HCT116 (cell line): ENCODE measurements at regions not wholly inside any gene's neighbourhood (a gene's known extent, or its start where the extent isn't known, plus 50 kb on each side); places are given as distances from the start of the nearest gene placed in this dataset.

Source experiments
- ATAC-seq: fragments of 200-7000 bp; cut with Tn5 transposase; 2 replicates; pipeline ENCODE4 v1.9.1; 2020; ENCODE audit warnings: mild to moderate bottlenecking, moderate library complexity
- BruUV-seq: library from RNA; stranded (reverse); fragments of 400-500 nt; replicated peaks from 2 replicates; lab custom pipeline; 2021; lab: Mats Ljungman, UMichigan
- CTCF ChIA-PET: fragments of 300-600 bp; sonication (Branson Sonifier 250); formaldehyde crosslinking; loops from one replicate; lab custom pipeline; 2021; ENCODE audit warnings: antibody characterized with exemption; lab: Charles Lee
- POLR2A ChIA-PET: fragments of 300-600, 350-600 bp; sonication (Branson Sonifier 250); formaldehyde crosslinking; loops from one replicate; lab custom pipeline; 2021; ENCODE audit warnings: antibody characterized with exemption; lab: Charles Lee
- RAD21 ChIA-PET, 2 experiments: fragments of 300-600 bp; sonication (Branson Sonifier 250); formaldehyde crosslinking; loops; one replicate each; lab custom pipeline; 2023; ENCODE audit warnings: low total read pairs in 2 of 2; ENCODE audit not compliant: uncharacterized antibody in 2 of 2, unreplicated experiment in 2 of 2, low non-redundant PET in 1 of 2; lab: Charles Lee
- DNase-seq: peaks from one replicate; pipeline ENCODE4 v3.0.0-alpha.2; 2010; ENCODE audit warnings: low read depth, low spot score
- H2AFZ ChIP-seq: fragments of 200-600 bp; shearing (Covaris generic), sonication (generic); 2 replicates; pipeline ENCODE4 v1.6.1; 2017; ENCODE audit warnings: low read depth, mixed run types, mixed read lengths, antibody characterized with exemption, low read length; ENCODE audit not compliant: poor library complexity, severe bottlenecking
- H3K27ac ChIP-seq: 2 replicates; pipeline ENCODE4 v1.5.1; 2012; ENCODE audit warnings: low read depth, low read length
- H3K27me3 ChIP-seq: fragments of 200-600 bp; sonication (generic); 2 replicates; pipeline ENCODE4 v1.6.1; 2016; ENCODE audit warnings: mixed run types, low read length, mixed read lengths; ENCODE audit not compliant: insufficient read depth
- H3K36me3 ChIP-seq, 2 experiments: fragments of 200-500 bp in 1 of 2; fragments of 200-600 bp in 1 of 2; sonication (Bioruptor generic) in 1 of 2; sonication (generic) in 1 of 2; 2 replicates each; pipeline versions ENCODE4 v1.5.1 to v1.6.1; 2014 to 2016; ENCODE audit warnings: low read length in 2 of 2, inconsistent platforms in 1 of 2, mixed read lengths in 1 of 2, mixed run types in 1 of 2; ENCODE audit not compliant: insufficient read depth in 2 of 2, control insufficient read depth in 1 of 2
- H3K4me1 ChIP-seq, 2 experiments: fragments of 200-600 bp in 1 of 2; sonication (generic) in 1 of 2; 2 replicates each; pipeline versions ENCODE4 v1.5.1 to v1.6.1; 2012 to 2017; ENCODE audit warnings: low read length in 2 of 2, inconsistent platforms in 1 of 2, mild to moderate bottlenecking in 1 of 2, mixed read lengths in 1 of 2, mixed run types in 1 of 2, moderate library complexity in 1 of 2; ENCODE audit not compliant: insufficient read depth in 2 of 2, control insufficient read depth in 1 of 2
- H3K4me2 ChIP-seq: fragments of 200-600 bp; sonication (generic); 2 replicates; pipeline ENCODE4 v1.6.1; 2017; ENCODE audit warnings: mixed run types, low read length, mixed read lengths
- H3K4me3 ChIP-seq, 2 experiments: fragments of 200-600 bp in 1 of 2; sonication (generic) in 1 of 2; replicated peaks in 1 of 2; 2 replicates each; pipeline ENCODE4 v1.5.1; 2011 to 2016; ENCODE audit warnings: low read length in 2 of 2, control low read depth in 1 of 2, low read depth in 1 of 2, mild to moderate bottlenecking in 1 of 2, mixed read lengths in 1 of 2, mixed run types in 1 of 2
- H3K79me2 ChIP-seq: fragments of 200-600 bp; sonication (generic); 2 replicates; pipeline ENCODE4 v1.6.1; 2017; ENCODE audit warnings: mild to moderate bottlenecking, mixed run types, low read length, moderate library complexity, mixed read lengths; ENCODE audit not compliant: insufficient read depth
- H3K9ac ChIP-seq: fragments of 200-600 bp; sonication (generic); 2 replicates; pipeline ENCODE4 v1.6.1; 2016; ENCODE audit warnings: low read length, mixed read lengths
- H3K9me2 ChIP-seq: fragments of 200-600 bp; sonication (generic), shearing (Covaris generic); 2 replicates; pipeline ENCODE4 v1.6.1; 2017; ENCODE audit warnings: mixed run types, mild to moderate bottlenecking, moderate library complexity; ENCODE audit not compliant: insufficient read depth
- H3K9me3 ChIP-seq, 2 experiments: fragments of 200-500 bp in 1 of 2; fragments of 200-600 bp in 1 of 2; sonication (Bioruptor generic) in 1 of 2; sonication (generic) in 1 of 2; 2 replicates each; pipeline ENCODE4 v1.6.1; 2014 to 2017; ENCODE audit warnings: low read length in 2 of 2, mixed read lengths in 2 of 2, inconsistent platforms in 1 of 2, low read depth in 1 of 2, mild to moderate bottlenecking in 1 of 2, mixed run types in 1 of 2, moderate library complexity in 1 of 2; ENCODE audit not compliant: control insufficient read depth in 1 of 2, insufficient read depth in 1 of 2
- H4K20me1 ChIP-seq: fragments of 200-600 bp; sonication (generic), shearing (Covaris generic); 2 replicates; pipeline ENCODE4 v1.6.1; 2017; ENCODE audit warnings: mixed run types, mild to moderate bottlenecking, moderate library complexity; ENCODE audit not compliant: insufficient read depth
- CEBPB ChIP-seq: IDR thresholded peaks from 2 replicates; pipeline ENCODE4 v1.6.1; 2012; ENCODE audit warnings: low read depth
- EGR1 ChIP-seq: IDR thresholded peaks from 2 replicates; pipeline ENCODE4 v1.6.1; 2012; ENCODE audit warnings: low read depth
- ELF1 ChIP-seq: IDR thresholded peaks from 2 replicates; pipeline ENCODE4 v1.6.1; 2012; ENCODE audit warnings: low read depth, borderline replicate concordance
- EZH2 ChIP-seq: fragments of 200-600 bp; sonication (generic); IDR thresholded peaks from 2 replicates; pipeline ENCODE4 v1.6.1; 2017; ENCODE audit warnings: antibody characterized with exemption, mixed run types
- FOSL1 ChIP-seq: IDR thresholded peaks from 2 replicates; pipeline ENCODE4 v1.6.1; 2012; ENCODE audit warnings: low read depth
- JUND ChIP-seq: IDR thresholded peaks from 2 replicates; pipeline ENCODE4 v1.6.1; 2012
- POLR2A ChIP-seq: IDR thresholded peaks from 2 replicates; pipeline ENCODE4 v1.7.0; 2011; ENCODE audit warnings: borderline replicate concordance; ENCODE audit not compliant: insufficient read depth, insufficient read length; ENCODE audit errors: extremely low read depth
- POLR2AphosphoS5 ChIP-seq: IDR thresholded peaks from 2 replicates; pipeline ENCODE4 v1.6.1; 2011; ENCODE audit warnings: mild to moderate bottlenecking, low read depth, low read length, moderate library complexity
- RAD21 ChIP-seq: IDR thresholded peaks from 2 replicates; pipeline ENCODE4 v1.6.1; 2012; ENCODE audit warnings: low read depth, mild to moderate bottlenecking
- SIN3A ChIP-seq: IDR thresholded peaks from 2 replicates; pipeline ENCODE4 v1.6.1; 2012; ENCODE audit warnings: low read depth
- SP1 ChIP-seq: IDR thresholded peaks from 2 replicates; pipeline ENCODE4 v1.6.1; 2012; ENCODE audit warnings: low read depth
- SRF ChIP-seq: IDR thresholded peaks from 2 replicates; pipeline ENCODE4 v1.6.1; 2012; ENCODE audit warnings: low read depth
- YY1 ChIP-seq: IDR thresholded peaks from 2 replicates; pipeline ENCODE4 v1.6.1; 2011; ENCODE audit warnings: low read length, low read depth, moderate library complexity, mild to moderate bottlenecking; ENCODE audit not compliant: insufficient replicate concordance; ENCODE audit errors: extremely low read depth
- ZNF274 ChIP-seq: fragments of 200-500 bp; sonication (Bioruptor generic); IDR thresholded peaks from 2 replicates; pipeline ENCODE4 v1.6.1; 2014; ENCODE audit warnings: mild to moderate bottlenecking, low read depth, low read length, inconsistent platforms
- intact Hi-C: fragments of 100-400 bp; cut with micrococcal nuclease; formaldehyde crosslinking; loops from 2 replicates; pipeline ENCODE4 v1.10.0; 2022
- TF ChIP-seq, protein P1 (sequence below): IDR thresholded peaks from 2 replicates; pipeline ENCODE4 v1.6.1; 2012
- TF ChIP-seq, protein P2 (sequence below), 3 experiments: fragments of 200-600 bp in 1 of 3; sonication (generic) in 1 of 3; IDR thresholded peaks in 2 of 3; conservative IDR thresholded peaks in 1 of 3; 2 replicates each; pipeline ENCODE4 v1.5.1; 2012 to 2017; ENCODE audit warnings: low read depth in 2 of 3, low read length in 2 of 3, antibody characterized with exemption in 1 of 3, borderline replicate concordance in 1 of 3, control low read depth in 1 of 3, mild to moderate bottlenecking in 1 of 3, mixed read lengths in 1 of 3, mixed run types in 1 of 3, moderate library complexity in 1 of 3; ENCODE audit not compliant: insufficient read depth in 1 of 3
- TF ChIP-seq, protein P3 (sequence below): IDR thresholded peaks from 2 replicates; pipeline ENCODE4 v1.6.1; 2012
- TF ChIP-seq, protein P4 (sequence below): IDR thresholded peaks from 2 replicates; pipeline ENCODE4 v1.6.1; 2012; ENCODE audit warnings: low read depth
- TF ChIP-seq, protein P5 (sequence below): IDR thresholded peaks from 2 replicates; pipeline ENCODE4 v1.6.1; 2011; ENCODE audit warnings: mild to moderate bottlenecking, low read length, moderate library complexity; ENCODE audit not compliant: insufficient replicate concordance; ENCODE audit errors: extremely low read depth

DNA sequence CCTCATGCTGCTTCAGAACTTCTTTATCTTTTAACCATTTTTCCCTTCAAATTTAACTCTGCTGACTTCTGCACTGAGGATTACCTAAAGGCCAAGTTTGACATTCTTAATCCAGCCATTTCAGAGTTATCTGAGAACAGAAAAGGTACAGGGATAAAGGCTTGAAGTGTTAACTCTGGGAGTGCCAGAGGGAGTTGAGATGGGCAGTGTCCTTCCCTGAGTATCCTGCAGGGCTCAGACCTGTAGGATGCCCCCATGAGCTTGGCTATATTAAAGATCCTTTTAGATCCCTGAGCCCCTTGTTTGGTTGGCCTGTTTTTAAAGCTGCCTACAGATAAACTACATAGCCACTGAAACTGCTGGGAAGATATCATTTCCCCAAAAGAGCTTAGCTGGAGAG, 268.4 kb upstream of the KIRREL3 start:
- no peaks in the 10 kb centered on the region for H4K20me1 ChIP-seq
- H3K36me3 ChIP-seq = no peaks in the 10 kb centered on the region
- ChIA-PET CTCF (no interaction called here), POLR2A (no interaction called here), RAD21 (no interaction called here)
- no TSS peak for BruUV-seq
- no peak overlapping the region for H3K9ac ChIP-seq
- no peak overlapping the region for H2AFZ ChIP-seq
- no peaks in the 10 kb centered on the region for H3K4me1 ChIP-seq
- no peaks in the 10 kb centered on the region for H3K27me3 ChIP-seq
- peaks cover 8 to 14% of the 10 kb centered on the region in 2 experiments; a peak in 2 of 4 replicates for H3K9me3 ChIP-seq
- DNase-seq = no peak
- no peaks in the 10 kb centered on the region for H3K9me2 ChIP-seq
- TF ChIP-seq, protein P1, sequence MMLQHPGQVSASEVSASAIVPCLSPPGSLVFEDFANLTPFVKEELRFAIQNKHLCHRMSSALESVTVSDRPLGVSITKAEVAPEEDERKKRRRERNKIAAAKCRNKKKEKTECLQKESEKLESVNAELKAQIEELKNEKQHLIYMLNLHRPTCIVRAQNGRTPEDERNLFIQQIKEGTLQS = no peak
- TF ChIP-seq POLR2A (no peak), SIN3A (no peak), JUND (no peak), RAD21 (no peak), YY1 (no peak), SRF (no peak), FOSL1 (no peak), POLR2AphosphoS5 (no peak), ELF1 (no peak), EGR1 (no peak), ZNF274 (no peak), CEBPB (no peak), SP1 (no peak), EZH2 (no peak)
- TF ChIP-seq, protein P2, sequence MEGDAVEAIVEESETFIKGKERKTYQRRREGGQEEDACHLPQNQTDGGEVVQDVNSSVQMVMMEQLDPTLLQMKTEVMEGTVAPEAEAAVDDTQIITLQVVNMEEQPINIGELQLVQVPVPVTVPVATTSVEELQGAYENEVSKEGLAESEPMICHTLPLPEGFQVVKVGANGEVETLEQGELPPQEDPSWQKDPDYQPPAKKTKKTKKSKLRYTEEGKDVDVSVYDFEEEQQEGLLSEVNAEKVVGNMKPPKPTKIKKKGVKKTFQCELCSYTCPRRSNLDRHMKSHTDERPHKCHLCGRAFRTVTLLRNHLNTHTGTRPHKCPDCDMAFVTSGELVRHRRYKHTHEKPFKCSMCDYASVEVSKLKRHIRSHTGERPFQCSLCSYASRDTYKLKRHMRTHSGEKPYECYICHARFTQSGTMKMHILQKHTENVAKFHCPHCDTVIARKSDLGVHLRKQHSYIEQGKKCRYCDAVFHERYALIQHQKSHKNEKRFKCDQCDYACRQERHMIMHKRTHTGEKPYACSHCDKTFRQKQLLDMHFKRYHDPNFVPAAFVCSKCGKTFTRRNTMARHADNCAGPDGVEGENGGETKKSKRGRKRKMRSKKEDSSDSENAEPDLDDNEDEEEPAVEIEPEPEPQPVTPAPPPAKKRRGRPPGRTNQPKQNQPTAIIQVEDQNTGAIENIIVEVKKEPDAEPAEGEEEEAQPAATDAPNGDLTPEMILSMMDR (IDR thresholded peaks at IDR 0.05 in 2 of 3, conservative IDR thresholded peaks at IDR 0.05 in 1 of 3; ENCODE audit: borderline replicate concordance in 1 of 3, insufficient read depth in 1 of 3, low read depth in 2 of 3, low read length in 2 of 3) = no peak
- TF ChIP-seq, protein P3, sequence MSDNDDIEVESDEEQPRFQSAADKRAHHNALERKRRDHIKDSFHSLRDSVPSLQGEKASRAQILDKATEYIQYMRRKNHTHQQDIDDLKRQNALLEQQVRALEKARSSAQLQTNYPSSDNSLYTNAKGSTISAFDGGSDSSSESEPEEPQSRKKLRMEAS = no peak
- TF ChIP-seq, protein P4, sequence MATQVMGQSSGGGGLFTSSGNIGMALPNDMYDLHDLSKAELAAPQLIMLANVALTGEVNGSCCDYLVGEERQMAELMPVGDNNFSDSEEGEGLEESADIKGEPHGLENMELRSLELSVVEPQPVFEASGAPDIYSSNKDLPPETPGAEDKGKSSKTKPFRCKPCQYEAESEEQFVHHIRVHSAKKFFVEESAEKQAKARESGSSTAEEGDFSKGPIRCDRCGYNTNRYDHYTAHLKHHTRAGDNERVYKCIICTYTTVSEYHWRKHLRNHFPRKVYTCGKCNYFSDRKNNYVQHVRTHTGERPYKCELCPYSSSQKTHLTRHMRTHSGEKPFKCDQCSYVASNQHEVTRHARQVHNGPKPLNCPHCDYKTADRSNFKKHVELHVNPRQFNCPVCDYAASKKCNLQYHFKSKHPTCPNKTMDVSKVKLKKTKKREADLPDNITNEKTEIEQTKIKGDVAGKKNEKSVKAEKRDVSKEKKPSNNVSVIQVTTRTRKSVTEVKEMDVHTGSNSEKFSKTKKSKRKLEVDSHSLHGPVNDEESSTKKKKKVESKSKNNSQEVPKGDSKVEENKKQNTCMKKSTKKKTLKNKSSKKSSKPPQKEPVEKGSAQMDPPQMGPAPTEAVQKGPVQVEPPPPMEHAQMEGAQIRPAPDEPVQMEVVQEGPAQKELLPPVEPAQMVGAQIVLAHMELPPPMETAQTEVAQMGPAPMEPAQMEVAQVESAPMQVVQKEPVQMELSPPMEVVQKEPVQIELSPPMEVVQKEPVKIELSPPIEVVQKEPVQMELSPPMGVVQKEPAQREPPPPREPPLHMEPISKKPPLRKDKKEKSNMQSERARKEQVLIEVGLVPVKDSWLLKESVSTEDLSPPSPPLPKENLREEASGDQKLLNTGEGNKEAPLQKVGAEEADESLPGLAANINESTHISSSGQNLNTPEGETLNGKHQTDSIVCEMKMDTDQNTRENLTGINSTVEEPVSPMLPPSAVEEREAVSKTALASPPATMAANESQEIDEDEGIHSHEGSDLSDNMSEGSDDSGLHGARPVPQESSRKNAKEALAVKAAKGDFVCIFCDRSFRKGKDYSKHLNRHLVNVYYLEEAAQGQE = no peak
- TF ChIP-seq, protein P5, sequence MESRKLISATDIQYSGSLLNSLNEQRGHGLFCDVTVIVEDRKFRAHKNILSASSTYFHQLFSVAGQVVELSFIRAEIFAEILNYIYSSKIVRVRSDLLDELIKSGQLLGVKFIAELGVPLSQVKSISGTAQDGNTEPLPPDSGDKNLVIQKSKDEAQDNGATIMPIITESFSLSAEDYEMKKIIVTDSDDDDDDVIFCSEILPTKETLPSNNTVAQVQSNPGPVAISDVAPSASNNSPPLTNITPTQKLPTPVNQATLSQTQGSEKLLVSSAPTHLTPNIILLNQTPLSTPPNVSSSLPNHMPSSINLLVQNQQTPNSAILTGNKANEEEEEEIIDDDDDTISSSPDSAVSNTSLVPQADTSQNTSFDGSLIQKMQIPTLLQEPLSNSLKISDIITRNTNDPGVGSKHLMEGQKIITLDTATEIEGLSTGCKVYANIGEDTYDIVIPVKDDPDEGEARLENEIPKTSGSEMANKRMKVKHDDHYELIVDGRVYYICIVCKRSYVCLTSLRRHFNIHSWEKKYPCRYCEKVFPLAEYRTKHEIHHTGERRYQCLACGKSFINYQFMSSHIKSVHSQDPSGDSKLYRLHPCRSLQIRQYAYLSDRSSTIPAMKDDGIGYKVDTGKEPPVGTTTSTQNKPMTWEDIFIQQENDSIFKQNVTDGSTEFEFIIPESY = no peak
- no peak overlapping the region for H3K4me3 ChIP-seq
- no peak overlapping the region for H3K27ac ChIP-seq
- no peak for ATAC-seq
- no peaks in the 10 kb centered on the region for H3K79me2 ChIP-seq
- H3K4me2 ChIP-seq = no peak overlapping the region
- intact Hi-C loops = no loop called here
